ENCODE measurements at regions not wholly inside any gene's neighbourhood (a gene's known extent, or its start where the extent isn't known, plus 50 kb on each side); places are given as distances from the start of the nearest gene placed in this dataset.

DNA sequence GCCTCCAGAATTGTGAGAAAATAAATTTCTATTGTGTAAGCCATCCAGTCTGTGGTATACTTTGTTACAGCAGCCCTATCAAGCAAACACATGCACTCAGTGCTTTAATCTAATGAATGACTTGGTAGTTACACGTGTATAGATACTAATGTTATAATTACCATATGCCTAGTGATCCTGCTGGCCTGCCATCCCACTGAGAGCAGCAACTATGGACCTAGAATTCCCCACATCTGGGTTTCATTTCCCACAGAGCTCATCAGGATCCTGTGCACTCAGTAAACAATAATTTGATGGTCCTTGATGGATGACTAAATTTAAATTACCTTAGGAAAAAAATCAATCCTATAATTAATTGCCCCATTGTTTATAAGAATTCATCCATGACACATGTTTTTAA is 86.5 kb upstream of the RGS1 start (continued):
- no peak for TF ChIP-seq XRCC5 (IDR thresholded peaks at IDR 0.05; ENCODE audit: low read depth, low read length)

DNA sequence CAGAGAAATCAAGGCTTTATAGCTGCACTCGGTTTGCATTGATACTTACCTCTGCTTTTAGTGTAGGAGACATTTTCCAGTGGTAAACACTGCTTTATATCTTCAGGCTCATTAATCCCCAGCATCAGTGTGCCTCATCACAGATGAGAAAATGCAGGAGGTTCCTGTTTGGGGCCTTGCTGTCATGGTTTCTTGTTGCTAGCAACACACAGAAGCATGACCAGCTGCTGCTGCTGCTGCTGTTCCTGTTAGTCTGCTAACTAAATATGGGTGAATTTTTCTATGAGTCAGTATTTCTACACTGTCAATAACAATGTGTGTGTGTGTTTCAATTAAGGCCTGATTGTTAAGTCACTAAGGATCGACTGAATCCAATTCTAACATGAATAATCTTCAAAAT is 85.8 kb upstream of the RGS1 start:
- Histone ChIP-seq H3K4me2 (ENCODE audit: insufficient read depth, low read length) (no peak overlapping the region), H3K36me3 (ENCODE audit: control insufficient read depth, insufficient read depth, low read length) (no peaks in the 10 kb centered on the region), H3K9me1 (ENCODE audit: control insufficient read depth, insufficient read depth, low read length) (no peaks in the 10 kb centered on the region), H3K79me2 (ENCODE audit: control insufficient read depth, insufficient read depth, low read length) (no peaks in the 10 kb centered on the region), H3K9ac (ENCODE audit: insufficient read depth in 1 of 2, low read depth in 2 of 2, low read length in 2 of 2) (no peak overlapping the region), H2AFZ (ENCODE audit: low read depth, low read length) (no peak overlapping the region), H3K27ac (ENCODE audit: extremely low read depth, low read depth, low read length) (no peak overlapping the region), H3K4me1 (replicated peaks in 1 of 2; ENCODE audit: control insufficient read depth in 2 of 2, insufficient read depth in 2 of 2, low read length in 2 of 2) (no peaks in the 10 kb centered on the region), H3K9me3 (replicated peaks; ENCODE audit: control insufficient read depth, insufficient read depth, low read depth, low read length) (no peaks in the 10 kb centered on the region), H3K4me3 (no peak overlapping the region), H4K20me1 (replicated peaks; ENCODE audit: control insufficient read depth, insufficient read depth, low read length) (no peaks in the 10 kb centered on the region), H3K27me3 (ENCODE audit: control insufficient read depth in 2 of 2, insufficient read depth in 2 of 2, low read length in 2 of 2) (no peaks in the 10 kb centered on the region)
- DNase-seq (ENCODE audit: extremely low read depth in 1 of 4, low spot score in 3 of 4) (no peak), FAIRE-seq (no peak), ATAC-seq (no peak)
- ChIA-PET POLR2A (no interaction called here), CTCF (ENCODE audit: low intra/inter-chr PET ratio) (no interaction called here)
- intact Hi-C loops (cut with micrococcal nuclease) = no loop called here
- WGBS (ENCODE audit: insufficient coverage, low coverage, missing lambda C conversion rate) = 0% methylated on average over 2 of the region's 2 CpGs
- BruUV-seq (replicated peaks) = no TSS peak
- in situ Hi-C loops (cut with MboI) = no loop called here
- TF ChIP-seq DNMT1 (IDR thresholded peaks at IDR 0.05) = no peak
- TF ChIP-seq ZNF408 (CRISPR knock-in tag; IDR thresholded peaks at IDR 0.05; ENCODE audit: low read depth) = no peak
- no peak for TF ChIP-seq C11orf30 (IDR thresholded peaks at IDR 0.05; ENCODE audit: low read depth)
- TF ChIP-seq ZNF354B (CRISPR knock-in tag; IDR thresholded peaks at IDR 0.05) = no peak
- TF ChIP-seq GABPB1 (CRISPR knock-in tag; IDR thresholded peaks at IDR 0.05) = no peak
- TF ChIP-seq, protein P1, sequence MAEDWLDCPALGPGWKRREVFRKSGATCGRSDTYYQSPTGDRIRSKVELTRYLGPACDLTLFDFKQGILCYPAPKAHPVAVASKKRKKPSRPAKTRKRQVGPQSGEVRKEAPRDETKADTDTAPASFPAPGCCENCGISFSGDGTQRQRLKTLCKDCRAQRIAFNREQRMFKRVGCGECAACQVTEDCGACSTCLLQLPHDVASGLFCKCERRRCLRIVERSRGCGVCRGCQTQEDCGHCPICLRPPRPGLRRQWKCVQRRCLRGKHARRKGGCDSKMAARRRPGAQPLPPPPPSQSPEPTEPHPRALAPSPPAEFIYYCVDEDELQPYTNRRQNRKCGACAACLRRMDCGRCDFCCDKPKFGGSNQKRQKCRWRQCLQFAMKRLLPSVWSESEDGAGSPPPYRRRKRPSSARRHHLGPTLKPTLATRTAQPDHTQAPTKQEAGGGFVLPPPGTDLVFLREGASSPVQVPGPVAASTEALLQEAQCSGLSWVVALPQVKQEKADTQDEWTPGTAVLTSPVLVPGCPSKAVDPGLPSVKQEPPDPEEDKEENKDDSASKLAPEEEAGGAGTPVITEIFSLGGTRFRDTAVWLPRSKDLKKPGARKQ (CRISPR knock-in tag; IDR thresholded peaks at IDR 0.05) = no peak
- TF ChIP-seq MYC (IDR thresholded peaks at IDR 0.05; ENCODE audit: low read depth, low read length) = no peak
- no peak for TF ChIP-seq MYC (CRISPR knock-in tag; IDR thresholded peaks at IDR 0.05; ENCODE audit: borderline replicate concordance, low read depth)
- no peak for TF ChIP-seq BCL6 (CRISPR knock-in tag; IDR thresholded peaks at IDR 0.05)
- no peak for TF ChIP-seq KLF13 (tag; IDR thresholded peaks at IDR 0.05; ENCODE audit: borderline replicate concordance, low read depth)
- TF ChIP-seq ETV1 (tag; conservative IDR thresholded peaks at IDR 0.05; ENCODE audit: low read depth) = no peak
- TF ChIP-seq, protein P2, sequence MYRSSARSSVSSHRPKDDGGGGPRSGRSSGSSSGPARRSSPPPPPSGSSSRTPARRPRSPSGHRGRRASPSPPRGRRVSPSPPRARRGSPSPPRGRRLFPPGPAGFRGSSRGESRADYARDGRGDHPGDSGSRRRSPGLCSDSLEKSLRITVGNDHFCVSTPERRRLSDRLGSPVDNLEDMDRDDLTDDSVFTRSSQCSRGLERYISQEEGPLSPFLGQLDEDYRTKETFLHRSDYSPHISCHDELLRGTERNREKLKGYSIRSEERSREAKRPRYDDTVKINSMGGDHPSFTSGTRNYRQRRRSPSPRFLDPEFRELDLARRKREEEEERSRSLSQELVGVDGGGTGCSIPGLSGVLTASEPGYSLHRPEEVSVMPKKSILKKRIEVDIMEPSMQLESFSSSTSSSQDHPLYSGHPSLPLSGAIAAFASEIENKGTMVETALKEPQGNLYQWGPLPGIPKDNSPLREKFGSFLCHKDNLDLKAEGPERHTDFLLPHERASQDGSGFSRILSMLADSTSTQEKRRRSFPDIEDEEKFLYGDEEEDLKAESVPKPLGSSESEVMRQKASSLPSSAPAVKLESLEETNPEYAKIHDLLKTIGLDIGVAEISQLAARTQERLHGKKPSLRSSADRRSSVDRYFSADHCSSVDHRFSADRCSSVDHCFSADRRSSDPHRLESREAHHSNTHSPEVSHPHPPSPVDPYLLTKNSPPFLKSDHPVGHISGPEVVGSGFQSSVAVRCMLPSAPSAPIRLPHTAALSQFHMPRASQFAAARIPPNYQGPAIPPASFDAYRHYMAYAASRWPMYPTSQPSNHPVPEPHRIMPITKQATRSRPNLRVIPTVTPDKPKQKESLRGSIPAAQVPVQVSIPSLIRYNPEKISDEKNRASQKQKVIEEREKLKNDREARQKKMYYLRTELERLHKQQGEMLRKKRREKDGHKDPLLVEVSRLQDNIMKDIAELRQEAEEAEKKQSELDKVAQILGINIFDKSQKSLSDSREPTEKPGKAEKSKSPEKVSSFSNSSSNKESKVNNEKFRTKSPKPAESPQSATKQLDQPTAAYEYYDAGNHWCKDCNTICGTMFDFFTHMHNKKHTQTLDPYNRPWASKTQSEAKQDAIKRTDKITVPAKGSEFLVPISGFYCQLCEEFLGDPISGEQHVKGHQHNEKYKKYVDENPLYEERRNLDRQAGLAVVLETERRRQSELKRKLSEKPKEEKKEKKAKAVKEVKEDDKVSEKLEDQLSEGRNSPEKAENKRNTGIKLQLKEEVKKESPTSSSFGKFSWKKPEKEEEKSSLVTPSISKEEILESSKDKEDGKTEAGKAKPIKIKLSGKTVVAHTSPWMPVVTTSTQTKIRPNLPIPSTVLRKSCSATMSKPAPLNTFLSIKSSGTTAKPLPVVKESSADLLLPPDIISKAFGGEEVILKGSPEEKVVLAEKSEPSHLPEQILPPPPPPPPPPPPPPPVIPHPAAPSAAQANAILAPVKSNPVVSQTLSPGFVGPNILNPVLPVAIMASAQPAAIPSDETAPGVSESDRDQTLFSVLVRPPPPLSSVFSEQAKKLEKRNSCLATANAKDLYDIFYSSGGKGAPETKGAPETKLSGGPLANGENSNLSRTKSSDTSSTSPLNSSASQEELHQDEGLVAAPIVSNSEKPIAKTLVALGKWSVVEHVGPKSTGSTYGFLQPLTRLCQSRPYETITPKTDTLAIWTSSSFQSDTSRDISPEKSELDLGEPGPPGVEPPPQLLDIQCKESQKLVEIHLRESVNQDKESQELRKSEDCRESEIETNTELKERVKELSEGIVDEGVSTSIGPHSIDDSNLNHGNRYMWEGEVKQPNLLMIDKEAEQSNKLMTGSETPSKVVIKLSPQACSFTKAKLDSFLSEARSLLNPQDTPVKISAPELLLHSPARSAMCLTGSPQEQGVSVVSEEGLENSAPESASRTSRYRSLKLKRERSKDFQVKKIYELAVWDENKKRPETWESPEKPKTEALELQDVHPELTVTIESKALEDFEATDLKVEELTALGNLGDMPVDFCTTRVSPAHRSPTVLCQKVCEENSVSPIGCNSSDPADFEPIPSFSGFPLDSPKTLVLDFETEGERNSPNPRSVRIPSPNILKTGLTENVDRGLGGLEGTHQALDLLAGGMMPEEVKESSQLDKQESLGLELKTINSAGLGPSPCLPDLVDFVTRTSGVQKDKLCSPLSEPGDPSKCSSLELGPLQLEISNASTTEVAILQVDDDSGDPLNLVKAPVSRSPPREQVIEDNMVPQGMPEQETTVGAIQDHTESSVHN (IDR thresholded peaks at IDR 0.05; ENCODE audit: borderline replicate concordance in 1 of 2, low read depth in 1 of 2) = no peak
- no peak for TF ChIP-seq POLR3G (IDR thresholded peaks at IDR 0.05; ENCODE audit: extremely low read depth, insufficient read length, insufficient replicate concordance)

Data from K562 (cell line).